Glutamatergic neuron (in vitro differentiated cells): ENCODE measurements at regions not wholly inside any gene's neighbourhood (a gene's known extent, or its start where the extent isn't known, plus 50 kb on each side); places are given as distances from the start of the nearest gene placed in this dataset.

Experiments
- DNase-seq: peaks from one replicate; pipeline ENCODE4 v3.0.0; 2022
- H3K27ac Mint-ChIP-seq: one replicate; pipeline ENCODE4 v1.8.0; 2020; ENCODE audit warnings: mild to moderate bottlenecking, mixed read lengths, inconsistent platforms; ENCODE audit not compliant: unreplicated experiment
- H3K27me3 Mint-ChIP-seq: one replicate; pipeline ENCODE4 v1.8.0; 2020; ENCODE audit warnings: mild to moderate bottlenecking, moderate library complexity, mixed read lengths, inconsistent platforms; ENCODE audit not compliant: unreplicated experiment
- H3K36me3 Mint-ChIP-seq: one replicate; pipeline ENCODE4 v1.8.0; 2020; ENCODE audit warnings: mild to moderate bottlenecking, mixed read lengths, inconsistent platforms; ENCODE audit not compliant: unreplicated experiment
- H3K4me1 Mint-ChIP-seq: one replicate; pipeline ENCODE4 v1.8.0; 2020; ENCODE audit warnings: mild to moderate bottlenecking, low read depth, mixed read lengths, inconsistent platforms; ENCODE audit not compliant: unreplicated experiment
- H3K4me3 Mint-ChIP-seq: one replicate; pipeline ENCODE4 v1.8.0; 2020; ENCODE audit warnings: mild to moderate bottlenecking, mixed read lengths, inconsistent platforms; ENCODE audit not compliant: unreplicated experiment
- H3K9me3 Mint-ChIP-seq: one replicate; pipeline ENCODE4 v1.8.0; 2020; ENCODE audit warnings: mild to moderate bottlenecking, moderate library complexity, mixed read lengths, inconsistent platforms; ENCODE audit not compliant: unreplicated experiment
- CTCF ChIP-seq: fragments of 200-600 bp; sonication (generic); IDR thresholded peaks from one replicate; pipeline ENCODE4 v1.5.0; 2021; ENCODE audit not compliant: partially characterized antibody, unreplicated experiment

DNA sequence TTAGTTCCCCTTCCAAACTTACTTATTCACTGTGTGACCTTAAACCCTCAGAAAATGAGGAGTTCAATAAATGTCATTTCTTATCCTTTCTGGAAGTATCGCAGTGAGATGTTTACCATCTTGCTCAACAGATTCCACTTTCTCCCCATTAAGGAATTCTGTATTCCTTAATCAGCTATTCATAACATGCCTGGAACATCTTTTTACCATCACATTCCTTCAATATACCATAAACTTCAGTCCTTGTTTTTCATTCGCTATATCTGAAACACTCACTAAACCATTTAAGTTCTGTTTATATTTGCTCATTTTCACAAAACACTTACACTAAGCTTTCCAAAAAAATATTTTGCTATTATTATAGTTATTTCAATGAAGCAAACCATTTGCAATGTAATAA, 1158.6 kb downstream of the CDH12 start:
- Mint-ChIP-seq H3K9me3 (peaks cover 2% of the 10 kb centered on the region), H3K36me3 (no peaks in the 10 kb centered on the region), H3K4me3 (no peak overlapping the region), H3K27me3 (no peaks in the 10 kb centered on the region), H3K27ac (no peak overlapping the region), H3K4me1 (no peaks in the 10 kb centered on the region)
- DNase-seq = no peak
- no peak for TF ChIP-seq CTCF

- H3K27me3 Mint-ChIP-seq = no peaks in the 10 kb centered on the region
- H3K36me3 Mint-ChIP-seq = no peaks in the 10 kb centered on the region
- H3K27ac Mint-ChIP-seq = no peak overlapping the region
- H3K4me3 Mint-ChIP-seq = no peak overlapping the region
- H3K9me3 Mint-ChIP-seq = peaks cover 2% of the 10 kb centered on the region
- TF ChIP-seq CTCF = no peak
- DNase-seq = no peak
- H3K4me1 Mint-ChIP-seq = no peaks in the 10 kb centered on the region
Measured at GRCh38 chr5:21693591-21693990, 1159.6 kb downstream of the CDH12 start.

GRCh38 chr5:21689587-21689986, 1163.6 kb downstream of the CDH12 start:
- H3K4me3 Mint-ChIP-seq = no peak overlapping the region
- no peaks in the 10 kb centered on the region for H3K9me3 Mint-ChIP-seq
- DNase-seq = no peak
- no peaks in the 10 kb centered on the region for H3K27me3 Mint-ChIP-seq
- TF ChIP-seq CTCF = no peak
- no peaks in the 10 kb centered on the region for H3K36me3 Mint-ChIP-seq
- no peaks in the 10 kb centered on the region for H3K4me1 Mint-ChIP-seq
- no peak overlapping the region for H3K27ac Mint-ChIP-seq

DNA sequence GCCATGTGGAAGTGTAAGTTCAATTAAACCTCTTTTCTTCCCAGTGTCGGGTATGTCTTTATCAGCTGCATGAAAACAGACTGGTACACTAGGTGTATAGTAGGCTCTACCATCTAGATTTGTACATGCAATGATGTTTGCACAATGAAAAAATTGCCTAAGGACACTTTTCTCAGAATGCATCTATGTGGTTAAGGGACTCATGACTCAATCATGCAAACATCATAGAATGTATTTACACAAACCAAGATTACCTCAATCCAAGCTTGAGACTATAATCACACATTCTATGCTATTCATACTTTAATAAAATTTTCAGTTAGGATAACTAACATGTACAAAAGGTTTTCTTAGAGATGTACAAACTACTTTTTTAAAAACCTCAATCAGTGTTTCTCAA, 1164.5 kb downstream of the CDH12 start:
- Mint-ChIP-seq H3K4me3 (no peak overlapping the region), H3K9me3 (no peaks in the 10 kb centered on the region), H3K4me1 (no peaks in the 10 kb centered on the region), H3K27me3 (no peaks in the 10 kb centered on the region), H3K27ac (no peak overlapping the region), H3K36me3 (no peaks in the 10 kb centered on the region)
- no peak for TF ChIP-seq CTCF
- no peak for DNase-seq

DNA sequence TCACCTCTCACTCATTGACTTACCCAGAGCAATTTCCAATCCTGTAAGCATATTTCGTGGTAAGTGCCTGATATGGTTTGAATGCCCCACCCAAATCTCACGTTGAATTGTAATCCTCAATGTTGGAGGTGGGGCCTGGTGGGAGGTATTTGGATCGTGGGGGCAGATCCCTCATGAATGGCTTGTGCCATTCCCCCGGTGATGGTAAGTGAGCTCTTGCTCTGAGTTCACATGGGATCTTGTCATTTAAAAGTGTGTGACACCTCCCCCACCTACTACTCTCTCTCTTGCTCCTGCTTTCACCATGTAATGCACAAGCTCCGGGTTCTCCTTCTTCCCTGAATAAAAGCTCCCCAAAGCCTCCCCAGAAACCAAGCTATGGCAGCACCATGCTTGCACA, 1165.5 kb downstream of the CDH12 start:
- Mint-ChIP-seq H3K9me3 (no peaks in the 10 kb centered on the region), H3K4me3 (no peak overlapping the region), H3K4me1 (no peaks in the 10 kb centered on the region), H3K27ac (no peak overlapping the region), H3K36me3 (no peaks in the 10 kb centered on the region), H3K27me3 (no peaks in the 10 kb centered on the region)
- no peak for TF ChIP-seq CTCF
- no peak for DNase-seq
